GM18858 (cell line): ENCODE measurements at regions not wholly inside any gene's neighbourhood (a gene's known extent, or its start where the extent isn't known, plus 50 kb on each side); places are given as distances from the start of the nearest gene placed in this dataset.

Experiments used
- ATAC-seq: cut with Tn5 transposase; IDR thresholded peaks from one replicate; pipeline ENCODE4 v1.9.1; 2021; ENCODE audit not compliant: unreplicated experiment

- no peak for ATAC-seq
Measured at GRCh38 chr12:22740656-22741355, 115.8 kb downstream of the ETNK1 start.

- no peak for ATAC-seq
Measured at GRCh38 chr12:22743700-22744099, 118.7 kb downstream of the ETNK1 start.

- ATAC-seq: no peak
Measured at GRCh38 chr12:22744197-22744596, 119.2 kb downstream of the ETNK1 start.

GRCh38 chr12:22746720-22747119, 121.7 kb downstream of the ETNK1 start:
- no peak for ATAC-seq

- no peak for ATAC-seq
Measured at GRCh38 chr12:22755629-22756028, 130.7 kb downstream of the ETNK1 start.

GRCh38 chr12:22759769-22760674, 135.1 kb downstream of the ETNK1 start:
- ATAC-seq: no peak

- no peak for ATAC-seq
Measured at GRCh38 chr12:22765421-22766130, 140.6 kb downstream of the ETNK1 start.

GRCh38 chr12:22766911-22767420, 142.0 kb downstream of the ETNK1 start:
- ATAC-seq: no peak

GRCh38 chr12:22781339-22781738, 156.4 kb downstream of the ETNK1 start:
- ATAC-seq: no peak

- ATAC-seq: no peak
Measured at GRCh38 chr12:22787557-22787956, 162.6 kb downstream of the ETNK1 start.

GRCh38 chr12:22788913-22789312, 163.9 kb downstream of the ETNK1 start:
- ATAC-seq: no peak

- ATAC-seq: no peak
Measured at GRCh38 chr12:22792138-22792537, 167.2 kb downstream of the ETNK1 start.

- ATAC-seq: no peak
Measured at GRCh38 chr12:22794017-22794416, 169.0 kb downstream of the ETNK1 start.

GRCh38 chr12:22796941-22797630, 172.1 kb downstream of the ETNK1 start:
- ATAC-seq: no peak

- ATAC-seq: no peak
Measured at GRCh38 chr12:22797701-22798100, 172.7 kb downstream of the ETNK1 start.

GRCh38 chr12:22798116-22798515, 173.1 kb downstream of the ETNK1 start:
- ATAC-seq: no peak

GRCh38 chr12:22799503-22799902, 174.5 kb downstream of the ETNK1 start:
- ATAC-seq: no peak

GRCh38 chr12:22800332-22800731, 175.4 kb downstream of the ETNK1 start:
- no peak for ATAC-seq

- no peak for ATAC-seq
Measured at GRCh38 chr12:22802883-22803630, 178.1 kb downstream of the ETNK1 start.

GRCh38 chr12:22803725-22804124, 178.8 kb downstream of the ETNK1 start:
- no peak for ATAC-seq
